GM12864 (cell line): ENCODE measurements at regions not wholly inside any gene's neighbourhood (a gene's known extent, or its start where the extent isn't known, plus 50 kb on each side); places are given as distances from the start of the nearest gene placed in this dataset.

Experiments
- DNase-seq: peaks from one replicate; pipeline ENCODE4 v3.0.0-alpha.2; 2011; ENCODE audit warnings: low read depth
- H3K4me3 ChIP-seq: 2 replicates; pipeline ENCODE4 v1.5.1; 2011; ENCODE audit warnings: mild to moderate bottlenecking, low read depth, low read length, control low read depth
- TF ChIP-seq, protein P1 (sequence below): IDR thresholded peaks from 2 replicates; pipeline ENCODE4 v1.5.1; 2011; ENCODE audit warnings: low read depth, mild to moderate bottlenecking, moderate library complexity, low read length, control low read depth, inconsistent platforms; ENCODE audit errors: missing control alignments

DNA sequence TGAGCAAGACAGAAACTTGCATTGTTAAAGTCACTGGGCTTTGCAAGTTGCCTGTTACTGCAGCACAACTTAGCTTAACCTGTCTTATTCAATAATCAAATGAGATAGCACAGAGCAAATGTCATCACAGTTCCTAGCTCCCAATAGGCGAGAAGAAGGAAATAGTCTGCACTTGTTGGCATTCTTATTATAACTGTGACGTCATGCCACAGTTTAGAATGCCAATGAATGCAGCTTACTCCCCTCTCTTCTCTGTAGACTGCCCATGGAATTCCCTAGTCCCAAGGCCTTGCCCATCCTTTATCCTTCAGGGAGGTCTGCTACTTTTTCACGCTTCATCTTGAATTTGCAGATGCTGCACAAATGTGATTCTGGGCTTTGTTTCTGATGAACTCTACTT, 1094.9 kb upstream of the AUTS2 start:
- DNase-seq = no peak
- H3K4me3 ChIP-seq = no peak overlapping the region
- TF ChIP-seq, protein P1, sequence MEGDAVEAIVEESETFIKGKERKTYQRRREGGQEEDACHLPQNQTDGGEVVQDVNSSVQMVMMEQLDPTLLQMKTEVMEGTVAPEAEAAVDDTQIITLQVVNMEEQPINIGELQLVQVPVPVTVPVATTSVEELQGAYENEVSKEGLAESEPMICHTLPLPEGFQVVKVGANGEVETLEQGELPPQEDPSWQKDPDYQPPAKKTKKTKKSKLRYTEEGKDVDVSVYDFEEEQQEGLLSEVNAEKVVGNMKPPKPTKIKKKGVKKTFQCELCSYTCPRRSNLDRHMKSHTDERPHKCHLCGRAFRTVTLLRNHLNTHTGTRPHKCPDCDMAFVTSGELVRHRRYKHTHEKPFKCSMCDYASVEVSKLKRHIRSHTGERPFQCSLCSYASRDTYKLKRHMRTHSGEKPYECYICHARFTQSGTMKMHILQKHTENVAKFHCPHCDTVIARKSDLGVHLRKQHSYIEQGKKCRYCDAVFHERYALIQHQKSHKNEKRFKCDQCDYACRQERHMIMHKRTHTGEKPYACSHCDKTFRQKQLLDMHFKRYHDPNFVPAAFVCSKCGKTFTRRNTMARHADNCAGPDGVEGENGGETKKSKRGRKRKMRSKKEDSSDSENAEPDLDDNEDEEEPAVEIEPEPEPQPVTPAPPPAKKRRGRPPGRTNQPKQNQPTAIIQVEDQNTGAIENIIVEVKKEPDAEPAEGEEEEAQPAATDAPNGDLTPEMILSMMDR = no peak

DNA sequence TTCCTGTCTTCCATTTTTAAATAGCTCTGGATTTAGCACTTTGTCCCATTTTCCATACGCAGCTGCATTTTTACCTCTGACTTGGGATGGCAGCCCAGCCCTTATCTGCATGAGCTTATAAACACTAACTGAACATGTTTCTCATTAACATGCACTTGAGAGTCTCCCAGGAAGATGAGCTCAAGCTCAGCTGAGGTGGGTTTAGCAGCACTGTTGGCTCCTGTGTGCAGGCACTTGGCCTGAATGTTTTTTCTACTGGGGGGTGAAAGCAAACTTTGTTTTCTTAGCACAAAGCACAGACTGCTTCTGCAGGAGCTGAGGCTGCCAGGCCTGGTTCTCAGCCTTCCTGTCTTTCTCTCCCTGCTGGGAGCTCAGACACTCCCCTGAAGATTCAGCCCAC, 1093.6 kb upstream of the AUTS2 start:
- no peak for DNase-seq
- no peak overlapping the region for H3K4me3 ChIP-seq
- TF ChIP-seq, protein P1 = no peak

DNA sequence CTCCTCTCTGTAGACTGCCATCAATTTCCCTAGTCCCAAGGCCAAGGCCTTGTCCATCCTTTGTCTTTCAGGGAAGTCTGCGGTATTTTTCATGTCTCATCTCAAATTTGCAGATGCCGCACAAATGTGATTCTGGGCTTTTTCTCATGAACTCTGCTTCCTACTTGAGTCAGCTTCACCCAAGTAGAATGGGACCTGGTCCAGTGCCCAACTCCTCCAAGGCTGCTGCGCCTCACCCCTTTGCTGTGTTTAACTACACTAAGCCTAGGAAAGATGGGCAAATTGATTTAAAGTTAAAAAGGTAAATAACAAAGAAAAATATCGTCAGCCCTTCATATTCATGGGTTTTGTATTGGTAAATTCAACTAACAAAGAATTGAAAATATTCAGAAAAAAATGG, 1092.6 kb upstream of the AUTS2 start:
- DNase-seq = no peak
- TF ChIP-seq, protein P1 = no peak
- H3K4me3 ChIP-seq = no peak overlapping the region

DNA sequence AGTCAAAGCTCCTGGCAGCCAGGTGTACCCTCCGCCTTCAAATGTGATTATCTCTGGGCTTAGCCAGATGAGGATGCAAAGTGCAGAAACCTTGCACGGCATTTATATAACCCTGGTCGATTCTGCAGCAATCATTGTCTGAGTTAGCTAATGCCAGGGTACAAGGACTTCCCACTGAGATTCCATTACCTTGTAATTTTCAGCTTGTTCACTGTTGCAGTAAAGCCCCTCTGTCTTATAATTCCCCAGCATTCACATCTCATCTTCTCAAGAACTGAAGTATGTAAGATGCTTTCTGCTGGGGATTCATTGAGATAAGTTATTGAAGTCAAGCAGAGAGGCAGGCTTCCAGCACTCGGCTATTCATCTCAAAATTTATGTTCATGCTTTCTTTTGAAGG, 1090.6 kb upstream of the AUTS2 start:
- no peak overlapping the region for H3K4me3 ChIP-seq
- no peak for DNase-seq
- TF ChIP-seq, protein P1 = no peak

DNA sequence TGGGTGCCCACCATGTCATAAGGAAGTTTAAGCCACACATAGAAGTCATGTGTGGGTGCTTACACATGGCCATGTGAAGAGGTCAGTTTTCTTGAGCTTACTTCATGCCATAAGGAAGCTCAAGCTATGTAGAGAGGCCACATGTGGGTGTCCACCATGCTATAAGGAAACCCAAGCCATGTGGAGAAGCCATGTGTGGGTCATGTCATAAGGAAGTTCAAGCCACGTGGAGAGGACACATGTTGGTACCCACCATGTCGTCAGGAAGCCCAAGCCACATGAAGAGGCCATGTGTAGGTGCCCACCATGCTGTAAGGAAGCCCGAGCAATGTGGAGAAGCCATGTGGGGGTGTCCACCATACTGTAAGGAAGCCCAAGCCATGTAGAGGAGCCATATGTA, 1089.2 kb upstream of the AUTS2 start:
- H3K4me3 ChIP-seq = no peak overlapping the region
- TF ChIP-seq, protein P1 = no peak
- no peak for DNase-seq

DNA sequence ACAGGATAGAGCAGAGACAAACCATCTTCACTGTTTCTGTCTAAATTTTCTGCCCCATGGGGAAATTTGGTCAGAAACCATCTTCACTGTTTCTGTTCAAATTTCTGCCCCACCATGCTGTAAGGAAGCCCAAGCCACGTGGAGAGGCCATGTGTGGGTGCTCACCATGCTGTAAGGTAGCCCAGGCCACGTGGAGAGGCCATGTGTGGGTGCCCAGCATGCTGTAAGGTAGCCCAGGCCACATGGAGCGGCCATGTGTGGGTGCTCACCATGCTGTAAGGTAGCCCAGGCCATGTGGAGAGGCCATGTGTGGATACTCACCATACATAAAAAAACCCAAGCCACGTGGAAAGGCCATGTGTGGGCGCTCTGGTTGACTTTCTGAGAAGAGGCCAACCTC, 1088.7 kb upstream of the AUTS2 start:
- TF ChIP-seq, protein P1 = no peak
- DNase-seq = no peak

DNA sequence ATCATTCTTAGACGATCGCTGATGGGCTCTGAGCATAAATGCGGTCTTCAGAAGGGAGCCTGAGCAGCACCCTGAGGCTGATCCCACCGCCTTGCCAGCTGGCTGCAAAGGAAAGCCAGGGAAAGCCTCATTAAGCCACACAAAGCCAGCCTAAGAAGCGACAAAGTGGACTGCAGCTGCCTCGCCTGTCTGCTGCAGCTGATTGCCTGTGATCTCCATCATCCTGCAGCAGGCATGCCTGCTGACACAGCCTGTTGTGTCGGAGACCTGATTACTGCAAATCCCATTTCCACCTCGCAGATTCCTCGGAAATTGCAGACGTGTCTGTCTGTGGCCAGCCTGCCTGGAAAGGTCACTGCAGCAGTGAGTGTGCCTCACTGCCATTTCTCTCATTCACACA, 1087.0 kb upstream of the AUTS2 start:
- DNase-seq = no peak
- no peak overlapping the region for H3K4me3 ChIP-seq
- TF ChIP-seq, protein P1 = no peak

More for the DNA sequence above, 1088.7 kb upstream of the AUTS2 start:
- no peak overlapping the region for H3K4me3 ChIP-seq
